Activated CD8-positive, alpha-beta memory T cell treated with anti-CD3 and anti-CD28 coated beads, Interleukin-2, amount 10 ng/mL, durations not matched to agents 7 days and 5 days (primary cell): ENCODE measurements at regions not wholly inside any gene's neighbourhood (a gene's known extent, or its start where the extent isn't known, plus 50 kb on each side); places are given as distances from the start of the nearest gene placed in this dataset.

Experiments used
- ATAC-seq: fragments of 150-1000 bp; cut with Tn5 transposase; one replicate; pipeline ENCODE4 v1.10.0; 2021; ENCODE audit warnings: moderate library complexity
- CTCF ChIA-PET: fragments of 350-600 bp; sonication (Branson Sonifier 250); formaldehyde crosslinking; loops from one replicate; lab custom pipeline; 2021; ENCODE audit warnings: antibody characterized with exemption; lab: Charles Lee
- DNase-seq: peaks from one replicate; pipeline ENCODE4 v3.0.0-alpha.2; 2020
- H3K27ac Mint-ChIP-seq: one replicate; pipeline ENCODE4 v1.8.0; 2021; ENCODE audit warnings: mild to moderate bottlenecking, mixed read lengths
- H3K27me3 Mint-ChIP-seq: one replicate; pipeline ENCODE4 v1.8.0; 2021; ENCODE audit warnings: mixed read lengths
- H3K36me3 Mint-ChIP-seq: one replicate; pipeline ENCODE4 v1.8.0; 2021; ENCODE audit warnings: mild to moderate bottlenecking, mixed read lengths
- H3K4me1 Mint-ChIP-seq: one replicate; pipeline ENCODE4 v1.8.0; 2021; ENCODE audit warnings: mixed read lengths
- H3K4me3 Mint-ChIP-seq: one replicate; pipeline ENCODE4 v1.8.0; 2021; ENCODE audit warnings: mild to moderate bottlenecking, moderate library complexity, mixed read lengths
- H3K9me3 Mint-ChIP-seq: one replicate; pipeline ENCODE4 v1.8.0; 2022; ENCODE audit warnings: low read depth, mixed read lengths

DNA sequence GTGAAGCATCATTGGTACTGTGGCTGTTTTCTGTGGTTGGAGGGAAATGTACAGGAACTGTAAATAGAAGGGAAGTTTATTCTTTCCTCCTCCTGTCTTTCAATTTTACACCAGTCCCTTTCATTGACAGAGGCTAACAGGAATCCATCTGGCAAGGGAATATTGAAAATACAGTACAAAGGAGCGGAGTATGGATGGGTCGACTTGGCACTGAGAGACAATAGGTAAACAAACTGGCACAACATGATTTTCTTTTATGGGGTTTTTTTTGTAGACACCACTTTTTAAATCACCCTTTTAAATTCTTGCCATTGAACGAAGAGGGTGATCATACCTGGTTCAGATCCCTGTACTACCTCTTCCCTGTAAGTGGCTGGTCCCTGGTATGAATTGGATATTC lies 341.3 kb downstream of the RWDD3 start:
- no peaks in the 10 kb centered on the region for H3K4me1 Mint-ChIP-seq

GRCh38 chr1:95578462-95578861 lies 344.5 kb downstream of the RWDD3 start:
- Mint-ChIP-seq H3K27ac (no peak overlapping the region), H3K4me3 (no peak overlapping the region), H3K9me3 (no peaks in the 10 kb centered on the region), H3K36me3 (no peaks in the 10 kb centered on the region), H3K27me3 (no peaks in the 10 kb centered on the region), H3K4me1 (no peaks in the 10 kb centered on the region)
- ATAC-seq = no peak
- CTCF ChIA-PET = no interaction called here
- no peak for DNase-seq

More for the DNA sequence above, 341.3 kb downstream of the RWDD3 start:
- CTCF ChIA-PET = no interaction called here
- Mint-ChIP-seq H3K36me3 (no peaks in the 10 kb centered on the region), H3K4me3 (no peak overlapping the region), H3K9me3 (no peaks in the 10 kb centered on the region), H3K27ac (no peak overlapping the region), H3K27me3 (no peaks in the 10 kb centered on the region)
- DNase-seq (no peak), ATAC-seq (no peak)

GRCh38 chr1:95582191-95582590 lies 348.2 kb downstream of the RWDD3 start:
- CTCF ChIA-PET = no interaction called here
- DNase-seq = no peak
- no peaks in the 10 kb centered on the region for H3K36me3 Mint-ChIP-seq
- H3K9me3 Mint-ChIP-seq = no peaks in the 10 kb centered on the region
- no peaks in the 10 kb centered on the region for H3K4me1 Mint-ChIP-seq
- no peak overlapping the region for H3K27ac Mint-ChIP-seq
- no peak overlapping the region for H3K4me3 Mint-ChIP-seq
- no peak for ATAC-seq
- H3K27me3 Mint-ChIP-seq = no peaks in the 10 kb centered on the region

DNA sequence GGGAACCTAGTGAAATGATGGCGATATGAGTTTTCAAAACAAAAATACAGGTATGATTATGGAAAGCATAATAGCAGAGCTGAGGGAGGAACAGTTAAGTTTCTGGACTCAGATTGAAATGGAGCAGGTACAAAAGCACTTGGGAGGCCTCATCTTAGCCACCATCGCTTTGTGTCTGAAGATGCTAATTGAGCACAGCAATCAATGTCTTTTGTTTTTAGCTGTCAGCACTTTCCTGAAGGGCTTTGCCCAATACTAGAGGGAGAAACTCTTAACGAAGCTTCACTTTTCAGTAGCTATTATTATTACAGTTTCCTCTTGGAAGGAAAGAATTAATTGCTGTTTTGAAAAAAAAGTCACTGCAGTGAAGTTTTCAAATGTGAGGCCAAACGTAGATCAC lies 348.7 kb downstream of the RWDD3 start:
- Mint-ChIP-seq H3K27ac (no peak overlapping the region), H3K36me3 (no peaks in the 10 kb centered on the region)

GRCh38 chr1:95583661-95584210 lies 349.7 kb downstream of the RWDD3 start:
- Mint-ChIP-seq H3K9me3 (no peaks in the 10 kb centered on the region), H3K36me3 (no peaks in the 10 kb centered on the region), H3K4me3 (no peak overlapping the region), H3K27me3 (no peaks in the 10 kb centered on the region), H3K4me1 (no peaks in the 10 kb centered on the region), H3K27ac (no peak overlapping the region)
- ATAC-seq = no peak
- no peak for DNase-seq
- CTCF ChIA-PET = no interaction called here

More for the DNA sequence above, 348.7 kb downstream of the RWDD3 start:
- DNase-seq = no peak
- no peak for ATAC-seq
- no peaks in the 10 kb centered on the region for H3K27me3 Mint-ChIP-seq
- H3K4me3 Mint-ChIP-seq = no peak overlapping the region
- no peaks in the 10 kb centered on the region for H3K4me1 Mint-ChIP-seq
- CTCF ChIA-PET = no interaction called here
- H3K9me3 Mint-ChIP-seq = no peaks in the 10 kb centered on the region

- Mint-ChIP-seq H3K4me3 (no peak overlapping the region), H3K36me3 (no peaks in the 10 kb centered on the region), H3K27ac (no peak overlapping the region), H3K27me3 (no peaks in the 10 kb centered on the region), H3K9me3 (no peaks in the 10 kb centered on the region), H3K4me1 (no peaks in the 10 kb centered on the region)
- ATAC-seq (no peak), DNase-seq (no peak)
- CTCF ChIA-PET = no interaction called here
Measured at GRCh38 chr1:95584315-95584714, 350.3 kb downstream of the RWDD3 start.

- DNase-seq (no peak), ATAC-seq (no peak)
- H3K4me3 Mint-ChIP-seq = no peak overlapping the region
- CTCF ChIA-PET = no interaction called here
- no peaks in the 10 kb centered on the region for H3K36me3 Mint-ChIP-seq
- H3K27me3 Mint-ChIP-seq = no peaks in the 10 kb centered on the region
- H3K4me1 Mint-ChIP-seq = no peaks in the 10 kb centered on the region
- H3K27ac Mint-ChIP-seq = no peak overlapping the region
- H3K9me3 Mint-ChIP-seq = peaks cover 4% of the 10 kb centered on the region
Measured at GRCh38 chr1:95604771-95605170, 370.8 kb downstream of the RWDD3 start.

DNA sequence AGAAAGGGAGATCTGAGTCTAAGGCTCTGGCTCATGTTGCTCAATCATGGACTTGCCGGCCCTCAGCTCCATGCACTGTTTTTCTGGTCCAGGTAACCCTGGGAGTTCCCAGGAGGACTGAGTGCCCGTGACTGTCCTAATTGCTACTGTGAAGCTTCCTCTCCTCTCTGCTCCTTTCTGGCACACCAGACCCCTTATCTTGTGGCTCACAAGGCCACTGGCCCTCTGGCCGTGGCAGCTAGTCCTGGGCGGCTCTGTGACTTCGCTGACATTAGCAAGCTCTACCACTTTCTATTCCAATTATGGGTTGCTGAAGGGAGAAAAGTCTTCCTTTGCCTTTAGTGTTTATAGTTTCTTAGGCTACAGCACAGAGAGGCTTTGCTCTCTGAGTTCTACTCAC lies 380.2 kb downstream of the RWDD3 start:
- CTCF ChIA-PET = no interaction called here
- DNase-seq (no peak), ATAC-seq (no peak)
- no peaks in the 10 kb centered on the region for H3K36me3 Mint-ChIP-seq
- no peaks in the 10 kb centered on the region for H3K4me1 Mint-ChIP-seq
- no peak overlapping the region for H3K27ac Mint-ChIP-seq
- no peak overlapping the region for H3K4me3 Mint-ChIP-seq
- H3K9me3 Mint-ChIP-seq = no peaks in the 10 kb centered on the region
- H3K27me3 Mint-ChIP-seq = no peaks in the 10 kb centered on the region

GRCh38 chr1:95615421-95615820 lies 381.4 kb downstream of the RWDD3 start:
- CTCF ChIA-PET = no interaction called here
- DNase-seq (no peak), ATAC-seq (no peak)
- Mint-ChIP-seq H3K36me3 (no peaks in the 10 kb centered on the region), H3K27ac (no peak overlapping the region), H3K9me3 (peaks cover 2% of the 10 kb centered on the region), H3K4me3 (no peak overlapping the region), H3K4me1 (no peaks in the 10 kb centered on the region), H3K27me3 (no peaks in the 10 kb centered on the region)

DNA sequence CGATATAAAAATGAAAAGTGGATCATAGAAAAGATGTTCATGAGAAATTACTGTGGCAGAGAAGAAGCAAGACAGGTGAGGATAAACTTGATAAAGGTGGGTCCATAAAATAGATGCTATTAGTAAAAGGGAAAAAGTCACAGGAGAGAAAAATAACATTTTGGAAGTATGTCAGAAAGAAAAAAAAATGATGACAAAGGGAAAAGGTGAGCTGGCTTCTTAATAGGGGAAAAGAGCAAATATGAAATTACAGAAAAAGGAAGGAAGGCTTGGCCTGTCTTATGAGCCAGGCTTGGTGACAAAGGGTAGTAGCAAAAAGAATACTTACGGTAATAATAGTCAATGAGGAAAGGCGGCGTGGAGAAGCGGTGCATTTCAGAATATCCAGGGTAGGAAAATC lies 386.1 kb downstream of the RWDD3 start:
- H3K4me3 Mint-ChIP-seq = no peak overlapping the region

GRCh38 chr1:95622609-95623008 lies 388.6 kb downstream of the RWDD3 start:
- CTCF ChIA-PET = no interaction called here
- DNase-seq (no peak), ATAC-seq (no peak)
- no peaks in the 10 kb centered on the region for H3K27me3 Mint-ChIP-seq
- H3K9me3 Mint-ChIP-seq = peaks cover 5% of the 10 kb centered on the region
- H3K4me3 Mint-ChIP-seq = no peak overlapping the region
- no peaks in the 10 kb centered on the region for H3K36me3 Mint-ChIP-seq
- H3K27ac Mint-ChIP-seq = no peak overlapping the region
- no peaks in the 10 kb centered on the region for H3K4me1 Mint-ChIP-seq

More for the DNA sequence above, 386.1 kb downstream of the RWDD3 start:
- Mint-ChIP-seq H3K36me3 (no peaks in the 10 kb centered on the region), H3K4me1 (no peaks in the 10 kb centered on the region), H3K27ac (no peak overlapping the region), H3K9me3 (peaks cover 5% of the 10 kb centered on the region), H3K27me3 (no peaks in the 10 kb centered on the region)
- CTCF ChIA-PET = no interaction called here
- ATAC-seq (no peak), DNase-seq (no peak)

GRCh38 chr1:95625224-95625623 lies 391.2 kb downstream of the RWDD3 start:
- no peak for DNase-seq
- Mint-ChIP-seq H3K4me1 (no peaks in the 10 kb centered on the region), H3K9me3 (peaks cover 9% of the 10 kb centered on the region), H3K4me3 (no peak overlapping the region), H3K27me3 (no peaks in the 10 kb centered on the region), H3K27ac (no peak overlapping the region), H3K36me3 (no peaks in the 10 kb centered on the region)
- no peak for ATAC-seq
- CTCF ChIA-PET = no interaction called here

DNA sequence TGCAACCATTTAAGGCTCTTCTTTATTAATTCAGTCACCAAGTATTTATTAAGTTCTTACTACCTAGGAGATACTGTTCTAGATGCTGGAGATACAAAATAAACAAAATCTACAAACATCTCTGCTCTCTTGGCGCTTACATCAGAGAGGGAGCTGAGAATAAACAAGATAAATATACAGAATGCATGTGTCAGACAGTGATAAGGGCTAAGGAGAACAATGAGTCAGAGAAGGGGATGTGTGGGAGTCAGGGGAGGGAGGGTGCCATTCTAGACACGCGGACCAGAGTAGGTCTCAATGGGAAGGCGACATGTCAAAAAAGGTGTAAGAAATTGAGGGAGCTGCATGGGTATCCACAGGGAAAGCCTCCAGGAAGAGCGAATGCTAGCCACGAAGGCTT lies 393.2 kb downstream of the RWDD3 start:
- Mint-ChIP-seq H3K4me1 (no peaks in the 10 kb centered on the region), H3K4me3 (no peak overlapping the region), H3K36me3 (no peaks in the 10 kb centered on the region), H3K27me3 (no peaks in the 10 kb centered on the region), H3K27ac (no peak overlapping the region), H3K9me3 (peaks cover 8% of the 10 kb centered on the region)
- CTCF ChIA-PET = no interaction called here
- DNase-seq (no peak), ATAC-seq (no peak)

GRCh38 chr1:95631695-95632094 lies 397.7 kb downstream of the RWDD3 start:
- no peaks in the 10 kb centered on the region for H3K27me3 Mint-ChIP-seq
- DNase-seq = no peak
- no peak overlapping the region for H3K27ac Mint-ChIP-seq
- ATAC-seq = no peak
- H3K36me3 Mint-ChIP-seq = no peaks in the 10 kb centered on the region
- peaks cover 7% of the 10 kb centered on the region for H3K9me3 Mint-ChIP-seq
- CTCF ChIA-PET = no interaction called here
- no peaks in the 10 kb centered on the region for H3K4me1 Mint-ChIP-seq
- no peak overlapping the region for H3K4me3 Mint-ChIP-seq

- CTCF ChIA-PET = no interaction called here
Measured at GRCh38 chr1:95635811-95636210, 401.8 kb downstream of the RWDD3 start.

More at GRCh38 chr1:95635811-95636210, 401.8 kb downstream of the RWDD3 start:
- ATAC-seq (no peak), DNase-seq (no peak)
- Mint-ChIP-seq H3K27me3 (no peaks in the 10 kb centered on the region), H3K27ac (no peak overlapping the region), H3K9me3 (peaks cover 2% of the 10 kb centered on the region), H3K36me3 (no peaks in the 10 kb centered on the region), H3K4me3 (no peak overlapping the region), H3K4me1 (no peaks in the 10 kb centered on the region)
